ENCODE measurements at regions not wholly inside any gene's neighbourhood (a gene's known extent, or its start where the extent isn't known, plus 50 kb on each side); places are given as distances from the start of the nearest gene placed in this dataset.
"Not testable (repeated sequence)": the region's sequence is repeated elsewhere in the genome, so short reads cannot be mapped to it uniquely, and the experiment has no call there.

GRCh38 chr7:49486974-49487829, 286.2 kb upstream of the VWC2 start:
- no peak for DNase-seq

GRCh38 chr7:49487830-49488140, 285.7 kb upstream of the VWC2 start:
- DNase-seq = no peak

- no peak for DNase-seq
Measured at GRCh38 chr7:49488573-49488972, 284.9 kb upstream of the VWC2 start.

- DNase-seq = no peak
Measured at GRCh38 chr7:49497471-49497870, 276.0 kb upstream of the VWC2 start.

GRCh38 chr7:49500741-49501140, 272.7 kb upstream of the VWC2 start:
- no peak for DNase-seq

- DNase-seq = not testable (repeated sequence)
Measured at GRCh38 chr7:49507206-49507605, 266.2 kb upstream of the VWC2 start.

- no peak for DNase-seq
Measured at GRCh38 chr7:49513911-49514310, 259.5 kb upstream of the VWC2 start.

- DNase-seq = no peak
Measured at GRCh38 chr7:49520951-49521350, 252.5 kb upstream of the VWC2 start.

- DNase-seq = no peak
Measured at GRCh38 chr7:49522111-49522510, 251.3 kb upstream of the VWC2 start.

GRCh38 chr7:49523870-49524269, 249.6 kb upstream of the VWC2 start:
- DNase-seq = no peak

GRCh38 chr7:49527182-49527581, 246.3 kb upstream of the VWC2 start:
- no peak for DNase-seq

- DNase-seq = no peak
Measured at GRCh38 chr7:49530481-49530880, 243.0 kb upstream of the VWC2 start.

- DNase-seq = no peak
Measured at GRCh38 chr7:49563693-49564378, 209.6 kb upstream of the VWC2 start.

- no peak for DNase-seq
Measured at GRCh38 chr7:49564379-49564714, 209.1 kb upstream of the VWC2 start.

GRCh38 chr7:49577576-49577975, 195.9 kb upstream of the VWC2 start:
- DNase-seq = no peak

GRCh38 chr7:49579408-49579807, 194.0 kb upstream of the VWC2 start:
- DNase-seq = no peak

- no peak for DNase-seq
Measured at GRCh38 chr7:49580000-49580399, 193.4 kb upstream of the VWC2 start.

- no peak for DNase-seq
Measured at GRCh38 chr7:49580761-49581160, 192.7 kb upstream of the VWC2 start.

- no peak for DNase-seq
Measured at GRCh38 chr7:49583440-49583839, 190.0 kb upstream of the VWC2 start.

GRCh38 chr7:49596701-49597491, 176.5 kb upstream of the VWC2 start:
- no peak for DNase-seq

- no peak for DNase-seq
Measured at GRCh38 chr7:49597805-49598204, 175.6 kb upstream of the VWC2 start.

GRCh38 chr7:49611951-49612350, 161.5 kb upstream of the VWC2 start:
- no peak for DNase-seq

- no peak for DNase-seq
Measured at GRCh38 chr7:49613759-49614158, 159.7 kb upstream of the VWC2 start.

- not testable (repeated sequence) for DNase-seq
Measured at GRCh38 chr7:49614974-49615373, 158.5 kb upstream of the VWC2 start.
